Esophagus squamous epithelium (tissue), 4 donors: ENCODE measurements at regions not wholly inside any gene's neighbourhood (a gene's known extent, or its start where the extent isn't known, plus 50 kb on each side); places are given as distances from the start of the nearest gene placed in this dataset.

Experiments
- CTCF ChIP-seq, 6 experiments: fragments of 450-650 bp in 4 of 6; fragments of 200-600 bp in 2 of 6; sonication (generic) in 2 of 6; IDR thresholded peaks; one replicate each; pipeline ENCODE4 v1.5.1; 2016 to 2019; ENCODE audit warnings: antibody characterized with exemption in 6 of 6, mild to moderate bottlenecking in 4 of 6, moderate library complexity in 4 of 6
- POLR2A ChIP-seq, 4 donors: fragments of 450-650 bp; IDR thresholded peaks; one replicate each; pipeline ENCODE4 v1.6.1; 2017; ENCODE audit warnings: antibody characterized with exemption in 4 of 4, mild to moderate bottlenecking in 4 of 4, moderate library complexity in 3 of 4

DNA sequence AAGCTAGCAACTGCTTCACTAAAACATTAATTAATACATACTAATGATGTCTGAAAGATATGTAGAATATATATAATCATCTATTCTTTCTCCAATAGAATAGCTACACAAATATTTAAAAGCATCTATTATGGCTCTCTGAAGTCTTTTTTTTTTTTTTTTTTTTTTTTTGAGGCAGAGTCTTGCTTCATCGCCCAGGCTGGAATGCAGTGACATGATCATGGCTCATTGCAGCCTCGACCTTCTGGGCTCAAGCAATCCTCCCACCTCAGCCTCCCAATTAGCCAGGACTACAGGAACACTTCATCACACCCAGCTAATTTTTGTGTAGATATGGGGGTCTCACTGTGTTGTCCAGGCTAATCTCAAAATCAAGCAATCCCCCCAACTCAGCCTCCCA is 120.4 kb upstream of the KYNU start:
- TF ChIP-seq CTCF (IDR thresholded peaks at IDR 0.05) (no peak), POLR2A (IDR thresholded peaks at IDR 0.05) (no peak)
